Right renal cortex interstitium (tissue), 3 donors: ENCODE measurements at regions not wholly inside any gene's neighbourhood (a gene's known extent, or its start where the extent isn't known, plus 50 kb on each side); places are given as distances from the start of the nearest gene placed in this dataset.

Source experiments
- DNase-seq, 3 donors: peaks; one replicate each; pipeline ENCODE4 v3.0.0-alpha.2; 2013; ENCODE audit warnings: low read depth in 3 of 3, low spot score in 2 of 3

DNA sequence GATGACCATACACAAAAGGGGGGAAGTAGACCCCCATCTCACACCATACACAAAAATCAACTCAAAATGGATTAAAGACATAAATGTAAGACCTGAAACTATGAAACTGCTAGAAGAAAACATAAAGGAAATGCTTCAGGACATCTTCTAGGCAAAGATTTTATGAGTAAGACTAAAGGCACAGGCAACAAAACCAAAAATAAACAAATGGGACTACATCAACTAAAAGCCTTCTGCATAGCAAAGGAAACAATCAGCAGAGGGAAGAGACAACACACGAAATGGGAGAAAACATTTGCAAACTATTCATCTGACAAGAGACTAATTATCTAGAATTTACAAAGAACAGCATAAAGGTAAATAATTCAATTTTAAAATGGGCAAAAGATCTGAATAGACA lies 152.1 kb downstream of the AXIN2 start:
- no peak for DNase-seq

DNA sequence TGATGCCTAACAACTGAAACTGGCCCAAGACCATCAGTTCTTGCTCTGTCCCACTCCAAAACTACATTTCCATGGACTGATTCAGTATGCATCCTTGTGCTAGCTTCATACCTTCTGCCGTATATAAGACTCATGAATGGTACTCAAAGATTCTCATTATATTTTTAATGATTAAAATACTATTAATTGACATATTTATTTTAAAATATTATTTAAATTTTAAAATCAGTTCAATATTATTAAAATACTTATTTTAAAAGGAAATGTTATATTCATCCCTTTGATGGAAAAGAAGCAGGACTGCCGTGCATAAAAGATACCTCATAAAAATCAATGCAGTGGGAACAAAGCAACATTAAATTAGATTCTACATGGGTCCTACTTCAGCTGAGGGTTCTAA lies 153.4 kb downstream of the AXIN2 start:
- DNase-seq = no peak

DNA sequence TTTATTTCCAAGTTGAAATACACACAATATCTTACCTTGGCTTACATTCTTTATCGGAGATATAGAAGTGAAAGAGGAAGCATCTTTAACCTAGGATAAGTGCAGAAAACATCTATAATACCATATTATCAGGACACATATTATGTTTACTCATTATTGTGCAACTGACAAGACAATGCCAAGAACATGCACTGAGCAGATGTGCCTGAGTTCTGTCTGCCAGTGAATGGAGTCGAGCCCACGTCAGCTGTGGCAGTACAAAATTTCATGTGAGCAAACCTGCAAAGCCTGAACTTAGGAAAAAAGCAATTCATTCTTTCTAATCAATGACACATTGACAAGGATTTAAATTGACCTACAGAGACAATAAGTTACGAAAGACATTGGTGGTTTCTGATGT lies 154.4 kb downstream of the AXIN2 start:
- DNase-seq = no peak

DNA sequence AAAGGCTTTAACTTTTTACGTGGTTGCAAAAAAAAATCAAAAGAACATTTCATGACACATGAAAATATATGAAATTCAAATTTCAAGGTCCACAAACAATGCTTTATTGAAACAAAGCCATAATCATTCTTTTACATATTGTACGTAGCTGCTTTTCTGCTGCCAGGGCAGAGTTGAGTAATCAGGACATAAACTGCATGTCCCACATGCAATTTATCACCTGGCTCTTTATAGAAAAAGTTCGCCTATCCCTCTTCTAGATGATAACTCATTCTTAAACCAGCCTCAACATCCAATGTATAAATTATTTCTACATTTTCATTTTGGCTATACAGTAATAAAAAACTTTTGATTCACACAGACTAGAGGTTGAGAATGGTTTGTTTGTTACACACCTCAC lies 154.9 kb downstream of the AXIN2 start:
- DNase-seq = no peak

DNA sequence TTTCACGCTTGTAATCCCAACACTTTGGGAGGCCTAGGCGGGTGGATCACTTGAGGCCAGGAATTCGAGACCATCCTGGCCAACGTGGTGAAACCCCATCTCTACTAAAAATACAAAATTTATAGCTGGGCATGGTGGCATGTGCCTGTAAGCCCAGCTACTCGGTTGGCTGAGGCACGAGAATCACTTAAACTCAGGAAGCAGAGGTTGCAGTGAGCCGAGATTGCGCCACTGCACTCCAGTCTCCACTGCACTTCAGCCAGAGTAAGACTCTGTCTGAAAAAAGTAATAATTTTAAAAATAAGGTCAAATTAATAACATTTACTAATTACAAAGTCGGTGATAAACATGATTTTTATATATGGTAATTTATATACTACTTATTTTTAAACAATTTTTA lies 155.9 kb downstream of the AXIN2 start:
- DNase-seq = no peak

DNA sequence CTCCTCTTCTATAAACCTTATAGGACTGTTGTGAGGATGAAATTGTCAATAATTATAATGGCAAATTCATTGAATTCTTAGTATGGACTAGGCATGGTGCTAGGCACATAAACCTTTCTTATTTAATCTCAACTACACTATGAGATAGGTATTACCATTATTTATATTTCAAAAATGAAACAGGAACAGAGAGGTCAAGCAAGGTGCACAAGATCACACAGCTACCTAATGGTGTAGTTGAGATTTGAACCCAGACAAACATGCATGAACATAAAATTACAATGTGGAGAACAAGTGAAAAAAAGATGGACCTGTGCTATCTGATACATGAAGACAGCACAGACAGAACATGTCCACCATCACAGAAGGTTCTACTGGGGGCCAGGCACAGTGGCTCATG lies 156.7 kb downstream of the AXIN2 start:
- no peak for DNase-seq

DNA sequence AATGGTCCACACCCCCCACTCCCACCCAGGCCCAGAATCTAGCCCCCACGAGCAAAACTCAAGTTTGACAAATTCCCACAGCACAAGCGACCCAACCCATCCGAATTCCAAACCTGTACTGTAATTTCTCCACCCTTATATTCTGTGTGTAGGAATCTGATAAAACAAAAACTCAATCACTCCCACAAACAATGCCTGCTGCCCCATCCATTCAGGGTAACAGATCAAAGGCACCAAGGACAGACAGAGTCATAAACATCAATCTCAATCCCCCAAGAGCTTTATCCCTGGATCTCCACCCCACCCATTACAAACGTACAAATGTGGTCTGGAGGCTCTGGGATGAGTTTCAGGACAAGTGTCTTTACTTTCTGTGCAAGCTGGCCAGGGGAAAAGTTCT lies 157.8 kb downstream of the AXIN2 start:
- DNase-seq = no peak

DNA sequence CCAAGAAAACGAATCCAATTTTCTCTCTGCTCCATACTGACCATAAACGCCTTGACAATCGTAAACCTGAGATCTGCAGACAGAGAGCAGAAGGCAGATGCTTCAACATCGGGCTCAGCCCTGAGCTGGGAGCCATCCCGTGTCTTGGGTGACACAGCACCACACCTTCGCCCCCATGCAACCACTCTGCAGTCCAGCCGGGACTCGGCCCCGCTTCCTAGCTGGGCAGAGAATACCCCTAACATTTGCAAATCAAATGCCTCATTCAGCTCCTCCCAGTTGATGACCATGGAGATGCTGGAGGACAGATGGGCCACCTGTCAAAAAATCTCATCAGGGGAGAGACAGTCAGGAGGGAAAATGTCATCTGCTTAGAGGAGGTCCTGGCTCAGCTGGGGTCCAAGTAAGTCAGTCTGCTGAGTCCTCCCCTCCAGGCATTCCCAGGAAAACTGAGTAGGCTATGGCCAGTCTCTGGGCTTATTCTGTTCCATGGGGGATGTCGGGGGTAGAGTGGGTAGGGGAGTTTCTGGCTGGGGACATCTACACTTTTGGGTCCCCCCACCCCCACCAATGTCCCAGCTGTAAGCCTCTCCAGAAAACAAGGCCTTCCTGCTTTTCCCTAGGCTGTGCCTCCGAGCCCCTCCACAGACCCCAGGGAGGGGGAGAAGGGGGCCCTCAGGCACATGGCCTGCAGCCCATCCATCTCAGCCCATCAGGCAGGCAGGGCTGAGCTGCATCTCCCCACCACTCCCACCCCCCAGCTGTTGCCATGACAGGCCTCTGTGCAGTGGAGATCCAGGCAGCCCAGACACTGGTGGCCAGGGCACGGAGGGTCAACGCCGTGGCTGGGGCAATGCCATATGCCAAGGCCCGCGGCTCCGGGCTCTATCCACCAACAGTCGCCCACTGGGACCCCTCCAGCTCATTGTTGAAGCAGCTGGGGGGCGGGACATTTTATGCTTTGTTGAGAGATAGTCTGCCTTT lies 158.6 kb downstream of the AXIN2 start:
- no peak for DNase-seq

DNA sequence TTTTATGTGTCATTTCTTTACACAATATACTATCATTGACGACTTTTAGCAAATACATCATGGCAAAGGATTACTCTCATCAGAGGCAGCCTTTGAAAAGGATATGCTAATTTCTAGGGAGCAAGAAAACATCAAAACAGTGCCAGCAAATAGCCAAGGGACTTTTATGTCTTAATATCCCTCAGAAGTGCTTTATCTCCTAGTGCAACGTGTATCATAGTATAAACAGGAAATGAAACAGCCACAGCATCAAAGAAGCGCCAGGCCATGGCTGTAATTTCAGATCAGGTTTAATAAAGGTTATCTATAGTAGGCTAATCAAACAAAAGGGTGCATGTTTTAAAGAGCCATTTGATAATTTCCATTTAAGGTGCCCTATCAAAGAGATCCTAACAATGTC lies 159.9 kb downstream of the AXIN2 start:
- DNase-seq = no peak

DNA sequence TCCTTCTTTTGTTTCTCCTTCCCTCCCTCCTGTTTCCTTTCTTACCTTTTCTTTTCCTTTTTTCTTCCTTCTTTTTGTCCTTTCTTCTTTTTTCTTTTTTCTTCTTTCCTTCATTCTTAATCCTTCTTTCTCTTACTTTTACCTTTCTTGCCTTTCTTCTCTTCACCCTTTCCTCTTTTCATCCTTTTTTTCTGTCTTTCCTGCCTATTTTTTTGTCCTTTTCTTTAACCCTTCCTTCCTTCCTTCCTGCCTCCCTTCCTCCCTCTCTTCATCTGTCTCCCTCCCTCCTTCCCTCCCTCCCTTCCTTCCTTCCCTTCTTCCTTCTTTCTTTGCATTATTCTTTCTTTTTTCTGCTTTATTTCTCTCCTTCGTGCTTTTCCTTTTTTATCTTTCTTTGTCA lies 160.7 kb downstream of the AXIN2 start:
- no peak for DNase-seq

DNA sequence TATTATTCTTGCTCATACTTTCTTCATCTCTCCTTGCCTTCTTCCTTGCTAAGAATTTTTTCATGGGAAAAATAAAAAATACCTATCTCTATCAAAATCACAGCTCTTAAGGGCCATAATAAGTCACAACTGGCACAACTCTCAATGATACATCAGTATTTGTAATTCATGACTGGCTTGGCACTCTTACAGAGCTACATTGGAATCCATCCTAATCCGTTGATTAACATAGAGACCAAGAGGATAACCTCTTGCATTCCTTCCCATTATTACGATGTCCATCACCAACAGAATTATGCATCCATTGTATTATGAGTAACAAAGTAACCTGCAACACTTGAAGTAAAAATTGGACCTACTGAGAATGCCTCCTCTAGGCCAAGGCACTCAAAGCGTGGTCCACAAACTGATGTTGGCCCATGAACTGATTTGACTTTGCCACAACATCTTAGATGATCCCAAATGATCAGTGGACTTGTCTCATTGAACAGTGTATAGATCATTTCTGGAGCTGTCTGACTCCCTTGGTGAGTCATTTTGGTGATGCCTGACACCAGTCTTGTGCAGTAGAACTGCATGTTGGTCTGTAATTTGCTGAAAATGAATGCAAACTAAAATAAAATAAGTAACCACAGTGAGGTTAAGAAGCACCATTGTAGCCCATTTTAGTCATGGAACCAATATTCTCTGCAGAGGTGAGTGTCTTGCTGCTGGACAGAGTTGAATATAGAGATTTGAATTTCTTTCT lies 163.2 kb downstream of the AXIN2 start:
- no peak for DNase-seq

DNA sequence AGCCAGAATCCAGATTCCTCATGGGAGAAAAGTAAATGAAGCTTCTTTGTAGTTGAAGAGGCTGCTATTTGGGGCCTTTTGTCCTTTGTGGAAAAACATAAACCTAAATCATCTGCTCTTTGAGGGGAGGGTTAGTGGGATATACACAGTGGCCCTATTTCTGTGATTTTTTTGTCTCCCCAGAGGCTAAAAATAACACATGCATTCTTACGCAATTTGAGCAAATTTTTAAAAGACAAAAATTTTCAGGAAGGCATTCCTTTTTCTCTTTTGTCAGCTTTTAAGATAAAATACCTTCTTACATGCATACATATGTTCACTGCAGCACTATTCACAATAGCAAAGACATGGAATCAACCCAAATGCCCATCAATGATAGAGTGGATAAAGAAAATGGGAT lies 165.5 kb downstream of the AXIN2 start:
- DNase-seq = no peak

DNA sequence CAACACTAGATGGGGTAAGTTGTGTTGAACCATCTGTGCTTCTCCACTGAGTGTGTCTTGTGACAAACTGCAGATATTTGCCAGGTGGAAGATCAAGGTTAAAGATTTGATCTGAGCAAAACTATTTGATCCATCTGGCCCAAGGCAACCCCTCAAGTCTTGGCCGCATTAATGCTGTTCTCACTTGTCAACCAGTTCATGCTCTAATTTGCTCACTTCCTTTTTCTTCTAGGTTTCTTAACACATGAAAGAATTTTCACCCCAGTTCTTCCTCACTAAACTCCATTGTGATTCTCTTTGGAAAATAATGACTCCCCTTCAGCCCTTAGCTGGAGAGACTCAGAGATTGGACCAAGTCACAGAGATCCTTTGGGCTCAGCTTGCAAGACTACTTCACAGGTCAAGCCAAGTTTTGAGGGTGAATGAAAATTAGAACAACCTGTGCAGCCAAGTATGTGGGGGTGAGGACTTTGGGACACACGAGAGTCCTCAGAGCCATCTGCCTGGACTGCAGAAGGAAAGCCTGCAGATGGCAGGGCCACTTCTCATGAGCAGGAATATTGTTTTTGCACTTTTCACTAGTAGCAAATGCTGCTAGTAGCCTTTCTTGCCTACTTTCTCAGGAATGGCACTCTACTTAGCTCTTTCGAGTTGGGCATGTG lies 166.5 kb downstream of the AXIN2 start:
- no peak for DNase-seq

DNA sequence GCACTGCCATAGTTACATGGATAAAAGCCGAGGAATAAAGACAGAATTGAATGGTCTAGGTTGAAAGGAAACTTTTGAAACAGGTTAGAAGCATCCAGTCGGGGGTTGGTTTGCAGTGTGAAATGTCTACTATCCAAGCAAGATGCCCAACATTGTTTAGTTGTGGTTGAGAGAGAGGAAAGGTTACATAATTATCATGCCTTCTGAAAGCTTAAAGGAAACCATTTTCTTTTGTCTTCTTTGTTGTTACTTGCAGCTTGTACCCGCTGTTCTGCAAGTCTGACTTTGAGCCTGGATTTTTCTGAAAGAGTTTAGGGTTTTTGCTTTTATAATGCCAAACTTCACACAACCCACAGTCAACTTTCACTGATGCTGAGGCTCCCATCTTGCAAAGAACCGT lies 167.9 kb downstream of the AXIN2 start:
- DNase-seq = no peak

DNA sequence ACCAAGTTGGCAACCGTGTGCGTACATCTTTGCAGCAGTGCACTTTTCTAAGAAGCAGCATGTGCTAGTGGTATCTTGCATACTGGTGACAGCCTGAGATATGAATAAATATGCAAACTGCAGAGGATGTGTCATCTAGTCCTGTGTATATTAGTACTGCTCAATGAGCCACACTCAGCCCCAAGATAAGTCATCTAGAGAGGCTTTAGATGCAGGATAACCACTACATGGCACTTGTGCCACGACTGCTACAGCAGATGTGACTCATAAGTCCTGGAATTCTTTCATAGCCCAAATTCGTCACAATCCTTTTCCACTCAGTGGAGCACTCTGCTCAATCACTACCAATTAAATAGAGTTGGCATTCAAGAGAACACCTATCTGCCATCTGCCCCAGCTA lies 171.5 kb downstream of the AXIN2 start:
- no peak for DNase-seq

DNA sequence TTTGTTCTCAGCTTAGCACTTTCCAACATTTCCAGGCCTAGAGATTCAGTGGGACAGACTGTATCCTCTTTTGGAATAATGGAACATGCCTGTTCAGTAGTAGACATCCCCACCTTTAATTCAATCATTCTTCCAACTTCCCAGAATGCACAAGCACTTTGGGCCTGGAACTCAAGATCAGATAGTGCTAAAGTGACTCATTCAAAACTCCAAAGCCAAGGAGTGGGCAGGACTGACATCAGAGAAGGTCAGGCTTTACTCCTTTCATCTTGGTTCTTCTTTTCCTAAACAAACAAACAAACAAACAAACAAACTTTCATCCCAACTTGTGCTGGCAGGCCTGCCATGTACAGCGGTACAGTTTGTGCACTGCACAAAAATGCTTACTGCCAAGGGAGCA lies 172.0 kb downstream of the AXIN2 start:
- no peak for DNase-seq

DNA sequence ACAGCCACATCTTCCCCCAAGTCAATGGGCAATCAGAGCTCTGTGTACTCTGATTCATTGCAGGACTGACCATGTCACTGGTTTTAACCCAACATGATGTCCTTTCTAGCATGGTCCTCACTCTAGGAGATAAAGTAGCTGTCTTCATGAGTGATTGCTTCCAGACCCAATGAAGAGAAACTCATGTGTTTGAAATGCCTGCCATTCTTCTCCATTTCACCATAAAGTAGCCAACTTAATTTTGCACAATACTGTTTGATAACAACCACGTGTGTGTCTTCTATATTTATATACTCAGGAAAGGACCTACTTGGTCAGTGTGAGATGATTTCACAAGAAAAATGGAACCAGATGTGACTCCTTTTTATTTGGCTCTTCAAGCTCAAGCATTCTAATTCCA lies 172.5 kb downstream of the AXIN2 start:
- DNase-seq = no peak

DNA sequence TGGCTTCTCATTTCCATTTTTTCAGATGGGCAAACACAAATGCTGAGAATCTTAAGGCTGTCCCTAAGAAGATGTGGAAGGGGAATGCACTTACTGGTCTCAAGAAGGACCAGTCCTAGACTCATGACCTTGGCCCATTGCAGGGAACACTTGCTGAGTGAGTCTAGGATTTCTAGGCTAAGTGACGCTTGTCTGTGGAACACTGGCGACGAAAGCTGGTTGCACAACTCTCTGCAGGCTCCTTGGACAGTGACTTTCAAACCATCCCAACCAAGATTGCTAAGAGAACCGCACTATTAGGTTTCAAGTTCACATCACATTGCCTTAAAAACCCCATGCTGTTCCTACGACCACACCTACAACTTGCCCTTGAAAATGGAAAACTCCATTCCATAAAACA lies 174.1 kb downstream of the AXIN2 start:
- no peak for DNase-seq

DNA sequence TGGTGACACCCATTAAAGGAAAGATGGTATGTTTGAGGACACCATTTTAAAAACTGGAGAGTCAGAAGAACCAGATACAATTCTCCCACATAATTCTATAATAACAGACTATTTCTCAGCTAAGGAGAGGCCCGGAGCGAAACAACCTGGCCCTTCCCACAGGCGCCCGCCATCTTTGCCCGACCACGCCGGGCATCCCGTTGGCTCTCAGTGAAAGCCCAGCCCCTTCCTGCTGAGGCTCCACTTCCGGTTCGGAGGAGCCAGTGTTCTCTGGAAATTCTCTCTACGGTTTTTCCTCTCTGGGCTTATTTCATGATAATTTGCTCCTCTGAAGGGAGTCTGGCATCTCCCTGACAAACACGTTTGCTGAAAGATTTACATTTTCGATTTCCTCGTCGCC lies 175.7 kb downstream of the AXIN2 start:
- no peak for DNase-seq

DNA sequence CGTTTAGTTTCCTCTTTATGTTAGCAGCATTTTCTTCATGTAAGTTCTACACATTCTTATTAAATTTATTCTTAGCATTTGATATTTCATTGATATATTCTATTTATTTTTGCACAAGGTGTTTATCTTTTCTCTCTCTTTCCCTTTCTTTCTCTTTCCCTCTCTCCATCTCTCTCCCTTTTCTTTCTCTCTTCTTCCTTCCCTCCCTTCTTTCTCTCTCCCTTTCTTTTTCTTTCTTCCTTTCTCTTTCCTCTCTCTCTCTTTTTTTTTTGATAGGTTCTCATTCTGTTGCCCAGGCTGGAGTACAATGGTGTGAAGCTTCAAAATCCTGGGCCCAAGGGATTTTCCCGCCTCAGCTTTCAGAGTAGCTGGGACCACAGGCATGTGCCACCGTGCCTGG lies 176.4 kb downstream of the AXIN2 start:
- no peak for DNase-seq

DNA sequence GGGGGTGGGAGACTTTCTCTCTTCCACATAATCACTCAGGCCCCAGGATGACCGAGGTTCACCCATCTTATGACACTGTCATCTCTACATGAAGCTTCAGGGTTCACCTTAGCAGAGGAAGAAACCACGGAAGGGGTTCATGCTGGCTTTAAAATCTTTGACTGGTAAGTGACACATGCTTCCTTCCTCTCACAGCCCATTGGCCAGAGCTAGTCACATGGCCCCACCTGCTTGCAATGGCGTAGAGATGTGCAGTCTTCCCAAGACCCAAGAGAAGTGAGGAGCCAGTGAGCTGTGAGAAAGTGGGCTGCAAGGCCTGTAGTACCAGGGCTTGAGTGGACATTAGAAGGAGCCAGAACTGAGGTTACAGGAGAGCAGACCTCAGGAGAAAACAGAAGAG lies 180.3 kb downstream of the AXIN2 start:
- no peak for DNase-seq

DNA sequence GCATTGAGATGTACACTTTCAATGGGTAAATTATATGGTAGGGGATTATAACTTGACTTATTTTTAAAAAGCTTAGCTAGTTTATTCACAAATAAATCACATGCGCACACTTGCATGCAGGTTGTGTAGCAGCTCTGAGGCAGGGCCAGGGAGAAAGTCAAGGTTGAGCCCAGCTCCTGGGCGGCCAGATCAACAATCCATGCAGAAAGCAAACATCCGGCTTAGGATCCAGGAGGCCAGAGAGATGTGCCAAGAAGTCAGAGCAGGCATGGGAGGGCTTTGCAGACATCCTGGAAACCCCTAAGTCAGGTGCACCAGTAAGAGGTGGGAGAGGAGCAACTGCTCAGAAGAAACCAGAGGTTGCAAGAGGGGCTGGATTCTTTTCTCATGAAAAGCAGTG lies 186.5 kb downstream of the AXIN2 start:
- no peak for DNase-seq
